H1 (cell line): ENCODE measurements at regions not wholly inside any gene's neighbourhood (a gene's known extent, or its start where the extent isn't known, plus 50 kb on each side); places are given as distances from the start of the nearest gene placed in this dataset.

Experiments used
- CTCF ChIA-PET: fragments of 300-600 bp; sonication (Branson Sonifier 250); formaldehyde crosslinking; loops from one replicate; lab custom pipeline; 2021; ENCODE audit not compliant: partially characterized antibody; lab: Charles Lee
- POLR2A ChIA-PET: fragments of 300-600 bp; sonication (Branson Sonifier 250); formaldehyde crosslinking; loops from one replicate; lab custom pipeline; 2021; ENCODE audit warnings: inconsistent platforms; ENCODE audit not compliant: partially characterized antibody; lab: Charles Lee
- DNase-seq, 2 experiments: peaks; one replicate each; pipeline versions ENCODE4 v3.0.0 to v3.0.0-alpha.2; 2010 to 2022; ENCODE audit warnings: low spot score in 2 of 2, low read depth in 1 of 2, mixed read lengths in 1 of 2
- FAIRE-seq: peaks from 2 replicates; lab custom pipeline; 2011; peaks lifted over from hg19 to GRCh38; lab: Jason Lieb, UNC
- H2AFZ ChIP-seq: 2 replicates; pipeline ENCODE4 v1.8.1; 2012; ENCODE audit warnings: low read length, inconsistent platforms
- H2AK5ac ChIP-seq: 2 replicates; pipeline ENCODE4 v1.6.1; 2013; ENCODE audit warnings: low read depth, low read length
- H2BK120ac ChIP-seq: replicated peaks from 2 replicates; pipeline ENCODE3; 2013; ENCODE audit warnings: low read depth, low read length, inconsistent platforms
- H2BK12ac ChIP-seq: 2 replicates; pipeline ENCODE4 v1.6.1; 2013; ENCODE audit warnings: low read depth, low read length
- H2BK15ac ChIP-seq: 2 replicates; pipeline ENCODE4 v1.6.1; 2013; ENCODE audit warnings: low read length
- H2BK20ac ChIP-seq: 2 replicates; pipeline ENCODE4 v1.6.1; 2013; ENCODE audit warnings: low read length
- H2BK5ac ChIP-seq: 2 replicates; pipeline ENCODE4 v1.6.1; 2013; ENCODE audit warnings: low read depth, low read length
- H3K14ac ChIP-seq: 2 replicates; pipeline ENCODE4 v1.6.1; 2013; ENCODE audit warnings: inconsistent platforms; ENCODE audit not compliant: insufficient read length
- H3K18ac ChIP-seq: 2 replicates; pipeline ENCODE4 v1.6.1; 2013; ENCODE audit warnings: low read length; ENCODE audit errors: extremely low read depth
- H3K23ac ChIP-seq: 2 replicates; pipeline ENCODE4 v1.6.1; 2013; ENCODE audit warnings: inconsistent platforms; ENCODE audit not compliant: insufficient read length
- H3K23me2 ChIP-seq: 2 replicates; pipeline ENCODE4 v1.6.1; 2013; ENCODE audit warnings: low read depth, low read length
- H3K27ac ChIP-seq: 2 replicates; pipeline ENCODE4 v1.6.1; 2011; ENCODE audit warnings: low read depth, low read length, inconsistent platforms
- H3K27me3 ChIP-seq, 4 experiments: replicated peaks in 1 of 4; 1 replicate in 1 of 4; 2 replicates in 3 of 4; pipeline versions ENCODE4 v1.6.1 to v1.8.1; 2011 to 2013; ENCODE audit warnings: low read length in 3 of 4, mild to moderate bottlenecking in 3 of 4, inconsistent platforms in 2 of 4, mixed read lengths in 2 of 4, moderate library complexity in 1 of 4; ENCODE audit not compliant: control insufficient read depth in 3 of 4, insufficient read depth in 3 of 4; ENCODE audit errors: extremely low read depth in 1 of 4
- H3K36me3 ChIP-seq, 4 experiments: 2 replicates each; pipeline versions ENCODE4 v1.6.1 to v1.8.1; 2011 to 2013; ENCODE audit warnings: mild to moderate bottlenecking in 4 of 4, low read length in 3 of 4, moderate library complexity in 2 of 4, control low read depth in 1 of 4, inconsistent platforms in 1 of 4; ENCODE audit not compliant: insufficient read depth in 4 of 4, control insufficient read depth in 2 of 4
- H3K4ac ChIP-seq: replicated peaks from 2 replicates; pipeline ENCODE3; 2013; ENCODE audit warnings: low read length, low read depth, mixed read lengths, inconsistent platforms; ENCODE audit not compliant: insufficient read length
- H3K4me1 ChIP-seq, 4 experiments: replicated peaks in 1 of 4; 1 replicate in 1 of 4; 2 replicates in 3 of 4; pipeline versions ENCODE4 v1.6.1 to v1.8.1; 2011 to 2013; ENCODE audit warnings: low read length in 3 of 4, inconsistent platforms in 2 of 4, mixed read lengths in 1 of 4; ENCODE audit not compliant: insufficient read depth in 4 of 4, control insufficient read depth in 3 of 4
- H3K4me2 ChIP-seq, 2 experiments: 2 replicates each; pipeline versions ENCODE4 v1.6.1 to v1.8.1; 2011 to 2013; ENCODE audit warnings: low read depth in 2 of 2, low read length in 2 of 2, control low read depth in 1 of 2, inconsistent platforms in 1 of 2, mild to moderate bottlenecking in 1 of 2; ENCODE audit not compliant: insufficient read depth in 1 of 2
- H3K4me3 ChIP-seq, 4 experiments: fragments of 200-600, 300-600 bp in 1 of 4; sonication (generic), shearing (Covaris generic), sonication (Bioruptor Twin) in 1 of 4; 2 replicates each; pipeline versions ENCODE4 v1.5.1 to v1.8.1; 2011 to 2016; ENCODE audit warnings: low read length in 4 of 4, low read depth in 3 of 4, control low read depth in 2 of 4, inconsistent platforms in 2 of 4, mild to moderate bottlenecking in 2 of 4, mixed read lengths in 1 of 4, moderate library complexity in 1 of 4; ENCODE audit not compliant: insufficient read depth in 2 of 4; ENCODE audit errors: extremely low read depth in 1 of 4
- H3K56ac ChIP-seq: replicated peaks from 2 replicates; pipeline ENCODE3; 2013; ENCODE audit warnings: low read depth, mild to moderate bottlenecking, mixed read lengths, low read length, inconsistent platforms; ENCODE audit not compliant: insufficient read length
- H3K79me1 ChIP-seq: 2 replicates; pipeline ENCODE4 v1.6.1; 2013; ENCODE audit warnings: low read depth, low read length, control low read depth
- H3K79me2 ChIP-seq, 2 experiments: 2 replicates each; pipeline versions ENCODE4 v1.6.1 to v1.8.1; 2012 to 2013; ENCODE audit warnings: low read length in 2 of 2, mild to moderate bottlenecking in 2 of 2, inconsistent platforms in 1 of 2; ENCODE audit not compliant: insufficient read depth in 2 of 2, control insufficient read depth in 1 of 2
- H3K9ac ChIP-seq, 4 experiments: replicated peaks in 1 of 4; 1 replicate in 1 of 4; 2 replicates in 3 of 4; pipeline versions ENCODE4 v1.6.1 to v1.8.1; 2011 to 2013; ENCODE audit warnings: low read depth in 3 of 4, low read length in 3 of 4, control low read depth in 2 of 4, mild to moderate bottlenecking in 2 of 4, moderate library complexity in 2 of 4, inconsistent platforms in 1 of 4; ENCODE audit errors: extremely low read depth in 1 of 4
- H3K9me3 ChIP-seq, 2 experiments: 2 replicates each; pipeline versions ENCODE4 v1.6.1 to v1.8.1; 2012 to 2013; ENCODE audit warnings: mild to moderate bottlenecking in 2 of 2, moderate library complexity in 2 of 2, control low read depth in 1 of 2, inconsistent platforms in 1 of 2, low read depth in 1 of 2, low read length in 1 of 2, mixed read lengths in 1 of 2; ENCODE audit not compliant: insufficient read depth in 2 of 2
- H4K20me1 ChIP-seq, 2 experiments: replicated peaks in 1 of 2; 2 replicates each; pipeline versions ENCODE3 to v1.8.1; 2011 to 2013; ENCODE audit warnings: inconsistent platforms in 2 of 2, low read length in 2 of 2, mild to moderate bottlenecking in 1 of 2; ENCODE audit not compliant: insufficient read depth in 2 of 2, control insufficient read depth in 1 of 2
- H4K5ac ChIP-seq: 2 replicates; pipeline ENCODE4 v1.6.1; 2013; ENCODE audit warnings: low read length, low read depth, mixed read lengths, inconsistent platforms; ENCODE audit not compliant: insufficient read length
- H4K8ac ChIP-seq: 2 replicates; pipeline ENCODE4 v1.8.0; 2013; ENCODE audit warnings: mild to moderate bottlenecking, moderate library complexity, low read length, inconsistent platforms; ENCODE audit not compliant: insufficient read depth; ENCODE audit errors: extremely low read depth
- H4K91ac ChIP-seq: replicated peaks from 2 replicates; pipeline ENCODE3; 2013; ENCODE audit warnings: low read length, mixed read lengths, inconsistent platforms; ENCODE audit not compliant: insufficient read length
- HDAC2 ChIP-seq, 2 experiments: fragments of 300-600 bp in 1 of 2; sonication (generic) in 1 of 2; IDR thresholded peaks; 2 replicates each; pipeline ENCODE4 v1.6.1; 2011 to 2012; ENCODE audit warnings: low read depth in 2 of 2, low read length in 2 of 2, mild to moderate bottlenecking in 2 of 2, moderate library complexity in 2 of 2, borderline replicate concordance in 1 of 2, inconsistent platforms in 1 of 2
- JUND ChIP-seq: IDR thresholded peaks from 2 replicates; pipeline ENCODE4 v1.6.1; 2011; ENCODE audit warnings: mild to moderate bottlenecking, improper control_type of control experiment, low read length
- MAFK ChIP-seq: IDR thresholded peaks from 2 replicates; pipeline ENCODE4 v1.6.1; 2012; ENCODE audit warnings: low read depth, mild to moderate bottlenecking, improper control_type of control experiment, low read length
- RAD21 ChIP-seq, 2 experiments: IDR thresholded peaks in 1 of 2; conservative IDR thresholded peaks in 1 of 2; 2 replicates each; pipeline ENCODE4 v1.6.1; 2011; ENCODE audit warnings: low read depth in 2 of 2, low read length in 2 of 2, improper control_type of control experiment in 1 of 2, inconsistent platforms in 1 of 2, mild to moderate bottlenecking in 1 of 2, moderate library complexity in 1 of 2
- SIN3A ChIP-seq, 2 experiments: IDR thresholded peaks in 1 of 2; conservative IDR thresholded peaks in 1 of 2; 2 replicates each; pipeline ENCODE4 v1.6.1; 2011 to 2012; ENCODE audit warnings: low read length in 2 of 2, improper control_type of control experiment in 1 of 2, low read depth in 1 of 2, mild to moderate bottlenecking in 1 of 2
- SIX5 ChIP-seq: IDR thresholded peaks from 2 replicates; pipeline ENCODE4 v1.6.1; 2011; ENCODE audit warnings: mild to moderate bottlenecking, low read depth, low read length
- WGBS, 2 experiments: shearing (Covaris generic) in 1 of 2; methylation state at CpG; one replicate each; pipeline versions ENCODE4 v1.1.6 to v1.1.7; 2013 to 2015; ENCODE audit warnings: low lambda C conversion rate in 2 of 2, mixed read lengths in 2 of 2, inconsistent platforms in 1 of 2, low coverage in 1 of 2, missing lambda C conversion rate in 1 of 2; ENCODE audit not compliant: insufficient replicate concordance in 2 of 2, insufficient coverage in 1 of 2, insufficient read length in 1 of 2; ENCODE audit errors: extremely low coverage in 1 of 2, missing lambda C conversion rate in 1 of 2; 5-methylcytosine and 5-hydroxymethylcytosine counted together

GRCh38 chr12:90124914-90125313 lies 416.3 kb upstream of the ATP2B1 start:
- Histone ChIP-seq H2BK20ac (no peak overlapping the region), H3K23ac (no peak overlapping the region), H2BK5ac (no peak overlapping the region), H3K27ac (no peak overlapping the region), H4K20me1 (no peaks in the 10 kb centered on the region), H4K91ac (no peak overlapping the region), H3K9ac (no peak overlapping the region), H3K23me2 (no peaks in the 10 kb centered on the region), H3K36me3 (no peaks in the 10 kb centered on the region), H4K8ac (no peak overlapping the region), H3K4me3 (no peak overlapping the region), H3K9me3 (no peaks in the 10 kb centered on the region), H3K4ac (no peak overlapping the region), H2AK5ac (no peak overlapping the region), H3K18ac (no peak overlapping the region), H2AFZ (no peak overlapping the region), H2BK12ac (no peak overlapping the region), H3K79me1 (no peaks in the 10 kb centered on the region), H2BK120ac (no peak overlapping the region), H3K4me1 (no peaks in the 10 kb centered on the region), H3K56ac (no peak overlapping the region), H3K14ac (no peak overlapping the region), H3K79me2 (no peaks in the 10 kb centered on the region), H4K5ac (no peak overlapping the region)
- DNase-seq, result no peak
- FAIRE-seq, result no peak
- POLR2A ChIA-PET, result no interaction called here
- WGBS, 2 experiments, result 89% methylated on average over 7 of the region's 7 CpGs; no CpG with 5 or more reads in 1 of the 2 experiments
- CTCF ChIA-PET, result interaction anchor here (1.4 kb wide), 1 partner anchor 21 kb away, joined by 5 read pairs; no protein-coding TSS in a partner anchor
- no peak for TF ChIP-seq MAFK
- no peak for TF ChIP-seq SIX5
- no peak for TF ChIP-seq SIN3A (conservative IDR thresholded peaks at IDR 0.05 in 1 of 2, IDR thresholded peaks at IDR 0.05 in 1 of 2; ENCODE audit: low read depth in 1 of 2, low read length in 2 of 2)
- no peak for TF ChIP-seq JUND
- no peak for TF ChIP-seq RAD21 (IDR thresholded peaks at IDR 0.05 in 1 of 2, conservative IDR thresholded peaks at IDR 0.05 in 1 of 2; ENCODE audit: low read depth in 2 of 2, low read length in 2 of 2)
- TF ChIP-seq HDAC2 (IDR thresholded peaks at IDR 0.05; ENCODE audit: borderline replicate concordance in 1 of 2, low read depth in 2 of 2, low read length in 2 of 2), result no peak
- TF ChIP-seq, all 59 proteins: peak for 0
- Histone ChIP-seq H2BK15ac (no peak overlapping the region), H3K27me3 (no peaks in the 10 kb centered on the region), H3K4me2 (no peak overlapping the region)
